Neuronal stem cell (in vitro differentiated cells): ENCODE measurements at regions not wholly inside any gene's neighbourhood (a gene's known extent, or its start where the extent isn't known, plus 50 kb on each side); places are given as distances from the start of the nearest gene placed in this dataset.

ENCODE experiments used
- DNase-seq: peaks from one replicate; pipeline ENCODE4 v3.0.0-alpha.2; 2013; ENCODE audit warnings: low spot score
- H2AFZ ChIP-seq: one replicate; pipeline ENCODE4 v1.6.1; 2013; ENCODE audit warnings: mild to moderate bottlenecking, low read length, inconsistent platforms
- H2AK5ac ChIP-seq: 2 replicates; pipeline ENCODE4 v1.6.1; 2013; ENCODE audit warnings: low read depth, mild to moderate bottlenecking, inconsistent platforms, low read length, moderate library complexity, mixed read lengths
- H2BK120ac ChIP-seq: 2 replicates; pipeline ENCODE4 v1.6.1; 2013; ENCODE audit warnings: low read depth, mild to moderate bottlenecking, inconsistent platforms, low read length, moderate library complexity, mixed read lengths
- H2BK12ac ChIP-seq: one replicate; pipeline ENCODE4 v1.6.1; 2013; ENCODE audit warnings: low read length, inconsistent platforms
- H2BK15ac ChIP-seq: 2 replicates; pipeline ENCODE4 v1.6.1; 2013; ENCODE audit warnings: mild to moderate bottlenecking, low read length, inconsistent platforms, mixed read lengths
- H2BK5ac ChIP-seq: one replicate; pipeline ENCODE4 v1.6.1; 2013; ENCODE audit warnings: inconsistent platforms, mild to moderate bottlenecking, low read length, moderate library complexity
- H3K14ac ChIP-seq: one replicate; pipeline ENCODE4 v1.6.1; 2013; ENCODE audit warnings: low read length, inconsistent platforms
- H3K18ac ChIP-seq: 2 replicates; pipeline ENCODE4 v1.6.1; 2013; ENCODE audit warnings: low read length, inconsistent platforms
- H3K23ac ChIP-seq: 2 replicates; pipeline ENCODE4 v1.6.1; 2013; ENCODE audit warnings: low read depth, mild to moderate bottlenecking, mixed read lengths, low read length, inconsistent platforms; ENCODE audit not compliant: poor library complexity
- H3K27ac ChIP-seq: replicated peaks from 3 replicates; pipeline ENCODE4 v1.5.1; 2013; ENCODE audit warnings: low read length, inconsistent platforms
- H3K27me3 ChIP-seq, 3 experiments: 2 replicates each; pipeline ENCODE4 v1.6.1; 2013; ENCODE audit warnings: low read length in 3 of 3, mild to moderate bottlenecking in 2 of 3, inconsistent platforms in 1 of 3, low read depth in 1 of 3, mixed read lengths in 1 of 3, moderate library complexity in 1 of 3; ENCODE audit not compliant: control insufficient read depth in 3 of 3, insufficient read depth in 3 of 3
- H3K36me3 ChIP-seq, 2 donors: replicated peaks in 1 of 2; 2 replicates each; pipeline ENCODE4 v1.6.1; 2013; ENCODE audit warnings: low read length in 2 of 2; ENCODE audit not compliant: control insufficient read depth in 2 of 2, insufficient read depth in 2 of 2
- H3K4ac ChIP-seq: 2 replicates; pipeline ENCODE4 v1.6.1; 2013; ENCODE audit warnings: inconsistent platforms, mild to moderate bottlenecking, low read length, moderate library complexity
- H3K4me1 ChIP-seq, 2 donors: 1 replicate in 1 of 2; 2 replicates in 1 of 2; pipeline ENCODE4 v1.6.1; 2013; ENCODE audit warnings: low read length in 2 of 2, low read depth in 1 of 2; ENCODE audit not compliant: control insufficient read depth in 2 of 2, insufficient read depth in 1 of 2
- H3K4me2 ChIP-seq: one replicate; pipeline ENCODE4 v1.6.1; 2013; ENCODE audit warnings: mild to moderate bottlenecking, low read length, inconsistent platforms; ENCODE audit not compliant: insufficient read depth, poor library complexity, severe bottlenecking
- H3K4me3 ChIP-seq, 2 donors: 2 replicates each; pipeline ENCODE4 v1.5.1; 2013; ENCODE audit warnings: low read length in 2 of 2, mild to moderate bottlenecking in 2 of 2, inconsistent platforms in 1 of 2, moderate library complexity in 1 of 2
- H3K79me1 ChIP-seq: one replicate; pipeline ENCODE4 v1.6.1; 2013; ENCODE audit warnings: low read depth, mild to moderate bottlenecking, inconsistent platforms, low read length, moderate library complexity
- H3K9ac ChIP-seq: one replicate; pipeline ENCODE4 v1.6.1; 2013; ENCODE audit warnings: mild to moderate bottlenecking, low read depth, low read length, inconsistent platforms; ENCODE audit not compliant: poor library complexity
- H3K9me3 ChIP-seq, 2 donors: replicated peaks in 1 of 2; 2 replicates each; pipeline versions ENCODE3 to v1.6.1; 2013; ENCODE audit warnings: low read length in 2 of 2, mild to moderate bottlenecking in 2 of 2, inconsistent platforms in 1 of 2, low read depth in 1 of 2, mixed read lengths in 1 of 2, moderate library complexity in 1 of 2; ENCODE audit not compliant: control insufficient read depth in 2 of 2, insufficient read depth in 1 of 2
- H4K8ac ChIP-seq: one replicate; pipeline ENCODE4 v1.6.1; 2013; ENCODE audit warnings: low read depth, mild to moderate bottlenecking, inconsistent platforms, low read length, moderate library complexity
- H4K91ac ChIP-seq: one replicate; pipeline ENCODE4 v1.6.1; 2013; ENCODE audit warnings: low read length, low read depth, mild to moderate bottlenecking, inconsistent platforms; ENCODE audit not compliant: poor library complexity
- WGBS, 2 donors: extraction: QIAGEN DNeasy Blood & Tissue Kit; methylation state at CpG; one replicate each; pipeline ENCODE4 v1.1.7; 2013; ENCODE audit warnings: missing lambda C conversion rate in 2 of 2, mixed read lengths in 1 of 2; ENCODE audit not compliant: insufficient read length in 2 of 2, insufficient replicate concordance in 1 of 2; ENCODE audit errors: extremely low coverage in 2 of 2; 5-methylcytosine and 5-hydroxymethylcytosine counted together

DNA sequence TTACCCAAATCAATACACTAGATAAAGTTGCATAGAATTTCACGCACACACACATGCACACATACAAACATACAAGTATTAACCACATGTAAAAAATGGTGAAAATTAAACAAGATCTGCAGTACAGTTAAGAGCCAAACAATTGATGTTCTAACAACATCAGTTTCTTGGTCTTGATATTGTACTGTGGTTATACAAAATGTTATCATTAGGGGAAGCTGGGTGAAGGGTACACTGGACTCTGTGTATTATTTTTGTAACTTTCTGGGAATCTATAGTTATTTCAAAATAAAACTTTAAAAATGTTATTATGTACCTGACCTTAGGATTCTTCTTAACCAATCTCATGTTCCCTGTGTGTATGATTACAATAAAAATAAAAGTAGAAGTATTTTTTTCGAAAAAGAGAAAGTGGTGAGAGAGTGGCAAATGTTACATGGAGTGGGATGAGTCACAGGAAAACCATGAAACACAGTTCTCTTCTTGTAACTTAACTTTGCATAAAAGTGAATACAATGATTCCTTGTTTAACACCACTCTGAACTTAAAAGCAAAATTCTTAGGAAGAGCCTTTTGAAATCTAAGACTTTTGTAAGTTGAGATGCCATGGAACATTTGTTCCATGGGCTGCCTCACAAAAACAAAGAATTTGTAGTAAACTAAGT lies 101.6 kb upstream of the RUNX1 start:
- no peak overlapping the region for H2AFZ ChIP-seq
- no peak overlapping the region for H2BK120ac ChIP-seq
- H2AK5ac ChIP-seq = no peak overlapping the region
- no peak overlapping the region for H3K4ac ChIP-seq
- H3K9ac ChIP-seq = no peak overlapping the region
- no peaks in the 10 kb centered on the region for H3K79me1 ChIP-seq
- peaks cover 0 to 2% of the 10 kb centered on the region in 2 donors for H3K4me1 ChIP-seq
- H3K9me3 ChIP-seq = no peaks in the 10 kb centered on the region
- WGBS, 2 donors = 100% methylated on average over 1 of the region's 2 CpGs
- H3K14ac ChIP-seq = no peak overlapping the region
- no peaks in the 10 kb centered on the region for H3K36me3 ChIP-seq
- H3K4me2 ChIP-seq = no peak overlapping the region
- H3K4me3 ChIP-seq = no peak overlapping the region
- no peak overlapping the region for H4K91ac ChIP-seq
- no peak overlapping the region for H3K18ac ChIP-seq
- peaks cover 0 to 2% (median 0%) of the 10 kb centered on the region in 3 experiments for H3K27me3 ChIP-seq
- H2BK15ac ChIP-seq = no peak overlapping the region
- H3K27ac ChIP-seq = no peak overlapping the region
- H2BK5ac ChIP-seq = no peak overlapping the region
- no peak overlapping the region for H4K8ac ChIP-seq
- no peak for DNase-seq
- no peak overlapping the region for H2BK12ac ChIP-seq
- H3K23ac ChIP-seq = no peak overlapping the region

DNA sequence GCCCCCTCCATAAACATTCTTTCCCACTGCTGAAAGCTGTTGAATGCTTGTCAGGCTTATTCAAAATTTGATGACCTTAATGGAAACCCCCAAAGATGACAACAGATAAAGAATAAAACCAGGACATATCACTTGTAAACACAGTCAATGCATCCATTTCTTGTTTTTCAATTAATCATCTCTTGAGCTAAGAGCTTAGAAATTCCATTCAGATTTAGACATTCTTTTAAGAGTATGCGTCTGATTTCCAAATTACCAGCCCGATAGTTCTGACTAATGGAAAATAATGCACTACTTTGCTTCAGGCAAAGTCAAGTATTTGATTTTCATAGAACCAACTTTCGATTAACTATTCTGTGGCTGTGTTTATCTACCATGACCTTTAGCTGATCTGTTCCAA lies 100.6 kb upstream of the RUNX1 start:
- no CpG with 5 or more reads among the region's 3 CpGs for whole genome bisulfite sequencing, 2 donors
- no peak overlapping the region for H3K14ac ChIP-seq
- H3K18ac ChIP-seq = no peak overlapping the region
- no peak overlapping the region for H2AK5ac ChIP-seq
- no peak for DNase-seq
- peaks cover 0 to 2% (median 0%) of the 10 kb centered on the region in 3 experiments for H3K27me3 ChIP-seq
- H3K4me3 ChIP-seq = no peak overlapping the region
- no peak overlapping the region for H3K27ac ChIP-seq
- H3K79me1 ChIP-seq = no peaks in the 10 kb centered on the region
- H3K9me3 ChIP-seq = no peaks in the 10 kb centered on the region
- H3K4me1 ChIP-seq = peaks cover 0 to 2% of the 10 kb centered on the region in 2 donors
- no peak overlapping the region for H2BK15ac ChIP-seq
- no peak overlapping the region for H2BK120ac ChIP-seq
- no peak overlapping the region for H3K4me2 ChIP-seq
- no peak overlapping the region for H3K4ac ChIP-seq
- H4K8ac ChIP-seq = no peak overlapping the region
- H2BK12ac ChIP-seq = no peak overlapping the region
- H2AFZ ChIP-seq = no peak overlapping the region
- H4K91ac ChIP-seq = no peak overlapping the region
- H3K23ac ChIP-seq = no peak overlapping the region
- no peak overlapping the region for H3K9ac ChIP-seq
- H2BK5ac ChIP-seq = no peak overlapping the region
- H3K36me3 ChIP-seq = no peaks in the 10 kb centered on the region

DNA sequence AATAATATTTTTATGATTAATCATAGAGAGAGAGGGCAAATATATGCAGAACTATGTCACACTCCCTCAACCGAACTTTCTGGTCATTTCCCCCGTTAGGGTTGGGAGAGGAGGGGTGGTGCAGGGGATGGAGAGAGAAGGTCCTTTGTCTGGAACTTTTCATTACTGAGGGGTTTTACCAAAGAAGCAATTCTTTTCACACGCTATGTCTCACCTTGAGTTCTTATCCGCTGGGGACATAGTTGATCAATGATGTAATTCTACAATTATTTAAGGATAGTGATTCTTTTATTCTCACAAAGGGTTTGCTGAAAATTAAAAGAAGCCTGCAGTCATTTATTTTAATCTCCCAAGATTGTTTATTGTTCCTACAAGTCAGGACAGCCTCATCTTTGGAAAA lies 98.3 kb upstream of the RUNX1 start:
- no peak for DNase-seq
- WGBS, 2 donors = no CpG with 5 or more reads among the region's 4 CpGs
- no peak overlapping the region for H4K91ac ChIP-seq

DNA sequence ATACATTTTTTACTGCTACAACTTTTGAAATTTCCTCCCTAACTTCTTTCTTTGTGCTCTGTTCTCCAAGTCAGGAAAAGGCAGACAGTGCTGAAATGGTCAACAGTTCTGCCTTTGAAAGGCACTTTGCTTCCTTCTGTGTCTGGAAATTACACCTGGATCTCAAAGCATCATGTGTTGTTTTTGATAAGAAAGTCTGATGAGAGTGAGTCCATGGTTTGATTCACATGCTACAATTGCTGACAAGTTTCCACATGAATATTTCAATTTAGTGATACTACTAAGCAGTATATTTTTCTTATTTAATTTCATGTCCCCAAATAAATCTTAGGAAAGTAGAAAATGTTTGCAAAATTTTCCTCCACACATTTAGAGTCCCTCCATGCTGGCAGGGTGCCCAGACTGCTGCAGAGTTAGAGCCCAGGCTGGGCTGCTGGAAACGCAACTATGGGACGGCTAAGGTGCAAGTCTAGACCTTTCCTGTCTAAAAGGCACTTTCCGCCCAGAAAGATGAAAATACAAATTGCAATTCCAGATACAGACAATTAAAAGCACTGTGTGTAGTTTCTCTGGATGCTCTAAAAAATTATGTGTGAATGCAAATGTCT lies 96.6 kb upstream of the RUNX1 start:
- Histone ChIP-seq H2BK15ac (no peak overlapping the region), H3K14ac (no peak overlapping the region), H3K9me3 (no peaks in the 10 kb centered on the region), H3K23ac (no peak overlapping the region), H3K4me2 (no peak overlapping the region), H3K79me1 (no peaks in the 10 kb centered on the region), H2BK5ac (no peak overlapping the region), H3K4me1 (peaks cover 0 to 2% of the 10 kb centered on the region in 2 donors), H3K9ac (no peak overlapping the region), H4K91ac (no peak overlapping the region), H3K27ac (no peak overlapping the region), H3K27me3 (no peaks in the 10 kb centered on the region), H3K4ac (no peak overlapping the region), H2AFZ (no peak overlapping the region), H3K4me3 (no peak overlapping the region), H4K8ac (no peak overlapping the region), H3K18ac (no peak overlapping the region), H2BK120ac (no peak overlapping the region), H2BK12ac (no peak overlapping the region), H2AK5ac (no peak overlapping the region), H3K36me3 (no peaks in the 10 kb centered on the region)
- no peak for DNase-seq
- WGBS, 2 donors = no CpG with 5 or more reads among the region's 3 CpGs

More for the DNA sequence above, 98.3 kb upstream of the RUNX1 start:
- Histone ChIP-seq H3K27ac (no peak overlapping the region), H3K4ac (no peak overlapping the region), H3K9me3 (no peaks in the 10 kb centered on the region), H4K8ac (no peak overlapping the region), H2BK120ac (no peak overlapping the region), H3K18ac (no peak overlapping the region), H3K27me3 (peaks cover 0 to 2% (median 0%) of the 10 kb centered on the region in 3 experiments), H2AK5ac (no peak overlapping the region), H3K79me1 (no peaks in the 10 kb centered on the region), H2BK12ac (no peak overlapping the region), H3K4me2 (no peak overlapping the region), H3K14ac (no peak overlapping the region), H2BK15ac (no peak overlapping the region), H3K23ac (no peak overlapping the region), H3K9ac (no peak overlapping the region), H3K36me3 (no peaks in the 10 kb centered on the region), H3K4me3 (no peak overlapping the region), H3K4me1 (peaks cover 0 to 2% of the 10 kb centered on the region in 2 donors), H2BK5ac (no peak overlapping the region), H2AFZ (no peak overlapping the region)
